GM21526 (cell line): ENCODE measurements at regions not wholly inside any gene's neighbourhood (a gene's known extent, or its start where the extent isn't known, plus 50 kb on each side); places are given as distances from the start of the nearest gene placed in this dataset.
"Not testable (repeated sequence)": the region's sequence is repeated elsewhere in the genome, so short reads cannot be mapped to it uniquely, and the experiment has no call there.

ENCODE experiments used
- ATAC-seq: cut with Tn5 transposase; IDR thresholded peaks from one replicate; pipeline ENCODE4 v1.9.1; 2021; ENCODE audit warnings: moderate library complexity; ENCODE audit not compliant: unreplicated experiment, low FRiP score

DNA sequence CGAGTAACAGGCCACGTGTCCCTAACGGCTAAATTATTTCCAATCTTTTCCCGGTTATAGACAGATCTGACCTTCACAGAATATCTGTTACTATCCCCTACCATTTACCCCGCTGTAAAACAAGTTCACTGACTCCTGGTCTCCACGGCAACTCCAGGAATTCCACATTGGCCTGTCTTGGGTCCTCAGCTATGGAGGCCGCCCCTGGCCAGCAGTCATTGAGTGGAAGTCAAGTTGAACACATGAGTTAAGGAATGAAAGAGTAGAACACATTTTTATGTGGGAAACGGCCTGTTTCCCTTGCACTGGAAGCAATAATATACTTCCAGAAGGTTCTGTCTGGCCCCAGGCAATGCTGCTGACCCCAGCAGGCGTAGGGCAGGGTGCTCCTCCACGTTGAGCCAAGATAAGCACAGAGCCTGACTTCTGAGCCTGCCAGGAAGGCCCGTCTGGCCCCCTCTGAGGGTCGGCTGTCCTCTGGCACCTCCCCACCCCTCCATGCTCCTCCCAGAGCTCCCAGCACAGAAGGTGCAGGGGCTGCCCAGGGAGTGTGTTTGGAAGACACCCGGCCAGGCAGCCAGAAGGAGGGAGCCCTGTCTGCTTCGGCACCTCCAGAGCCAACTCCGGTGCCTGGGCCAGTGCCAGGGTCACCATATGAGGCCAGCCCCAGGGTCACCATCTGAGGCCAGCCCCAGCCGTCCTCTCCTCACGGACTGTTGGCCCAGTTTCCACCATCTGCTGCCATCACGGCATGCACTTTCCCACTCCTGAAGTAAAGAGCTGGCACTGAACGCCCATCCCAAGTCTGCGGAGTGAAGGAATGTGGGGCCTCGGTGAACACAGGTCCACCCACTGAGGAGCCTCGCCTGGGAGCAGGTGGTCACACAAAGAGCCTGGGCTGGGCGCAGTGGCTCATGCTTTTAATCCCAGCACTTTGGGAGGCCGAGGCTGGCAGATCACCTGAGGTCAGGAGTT, 813.2 kb downstream of the BRD1 start:
- ATAC-seq = no peak

DNA sequence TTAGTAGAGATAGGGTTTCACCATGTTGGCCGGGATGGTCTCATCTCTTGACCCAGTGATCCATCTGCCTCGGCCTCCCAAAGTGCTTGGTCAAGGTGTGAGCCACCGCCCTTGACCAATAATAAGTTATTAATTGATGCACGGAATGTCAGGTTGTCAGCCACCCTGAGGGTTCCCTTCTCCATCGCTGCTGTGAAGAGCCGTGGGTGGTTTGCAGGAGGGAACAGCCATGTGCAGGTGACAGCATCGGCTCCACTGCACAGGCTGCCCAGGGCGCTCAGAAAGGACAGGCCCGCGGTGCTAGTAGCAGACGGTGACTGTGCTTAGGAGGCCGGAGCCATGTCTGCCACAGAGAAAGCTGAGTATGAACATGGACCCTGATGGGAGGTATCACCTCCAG, 814.0 kb downstream of the BRD1 start:
- no peak for ATAC-seq

DNA sequence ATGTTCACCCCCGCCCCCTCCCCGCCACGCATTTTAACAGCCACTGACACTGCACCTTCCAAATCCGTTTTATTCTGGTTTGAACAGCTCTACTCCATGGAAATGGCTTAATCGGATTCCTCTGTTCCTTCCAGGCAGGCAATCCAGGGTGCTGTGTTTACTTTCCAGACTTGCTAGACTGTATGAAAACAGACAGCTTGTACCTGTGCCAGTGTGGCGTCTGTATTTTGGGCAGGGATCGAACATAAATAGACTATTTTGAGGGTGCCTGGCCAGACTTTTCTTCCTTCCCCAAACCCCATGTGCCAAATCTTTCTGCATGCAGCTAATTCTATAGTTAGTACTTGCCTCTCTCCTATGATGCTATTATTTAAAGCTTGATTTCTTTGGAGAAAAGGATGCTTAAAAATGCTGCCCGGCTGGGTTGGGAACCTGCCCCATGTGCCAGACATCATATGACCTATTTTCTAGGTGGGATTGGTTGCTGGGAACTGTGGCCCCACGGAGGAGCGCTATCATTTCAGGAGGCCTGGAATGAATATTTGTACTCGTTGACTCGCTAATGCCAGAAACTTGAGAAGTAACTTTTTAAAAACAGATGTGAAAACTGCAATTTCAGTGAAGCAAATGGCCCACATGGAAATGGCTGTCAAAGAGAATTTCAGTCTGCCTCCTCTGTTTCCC, 814.8 kb downstream of the BRD1 start:
- ATAC-seq = no peak

DNA sequence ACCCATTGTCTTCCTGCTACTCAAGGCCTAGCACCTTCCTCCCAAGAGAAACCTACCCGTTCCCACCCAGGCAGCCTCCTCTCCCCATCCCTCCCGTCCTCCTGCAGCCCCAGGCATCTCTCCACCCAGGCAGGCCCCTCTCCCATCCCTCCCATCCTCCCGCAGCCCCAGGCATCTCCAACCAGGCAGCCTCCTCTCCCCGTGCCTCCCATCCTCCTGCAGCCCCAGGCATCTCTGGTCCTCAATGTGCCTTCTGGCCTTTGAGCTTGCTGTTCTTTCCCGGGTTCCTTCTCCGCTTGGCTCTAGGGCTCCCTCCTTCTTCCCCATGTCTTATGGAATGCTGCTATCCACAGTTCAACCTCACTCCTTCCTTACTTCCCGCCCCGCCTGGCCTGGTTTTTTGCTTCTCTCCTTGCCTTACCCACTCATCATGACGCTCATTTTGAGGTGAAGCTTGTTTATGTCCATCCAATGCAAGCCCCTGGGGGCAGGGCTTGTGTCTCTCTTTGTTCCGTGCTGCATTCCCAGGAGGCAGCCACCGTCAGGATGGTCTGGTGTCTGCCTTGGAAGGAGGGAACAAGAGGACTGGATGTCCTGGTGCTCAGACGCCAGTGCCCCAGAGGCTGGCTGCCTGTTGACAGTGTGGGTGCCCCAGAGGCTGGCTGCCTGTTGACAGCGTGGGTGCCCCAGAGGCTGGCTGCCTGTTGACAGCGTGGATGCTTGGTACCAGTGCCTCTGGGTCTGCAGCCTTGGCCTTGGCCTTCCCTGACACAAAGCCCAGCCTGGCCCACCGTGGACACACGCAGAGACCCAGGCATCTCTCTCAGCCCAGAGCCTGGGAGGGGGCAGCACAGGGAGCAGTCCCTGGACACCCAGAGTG, 815.7 kb downstream of the BRD1 start:
- no peak for ATAC-seq

DNA sequence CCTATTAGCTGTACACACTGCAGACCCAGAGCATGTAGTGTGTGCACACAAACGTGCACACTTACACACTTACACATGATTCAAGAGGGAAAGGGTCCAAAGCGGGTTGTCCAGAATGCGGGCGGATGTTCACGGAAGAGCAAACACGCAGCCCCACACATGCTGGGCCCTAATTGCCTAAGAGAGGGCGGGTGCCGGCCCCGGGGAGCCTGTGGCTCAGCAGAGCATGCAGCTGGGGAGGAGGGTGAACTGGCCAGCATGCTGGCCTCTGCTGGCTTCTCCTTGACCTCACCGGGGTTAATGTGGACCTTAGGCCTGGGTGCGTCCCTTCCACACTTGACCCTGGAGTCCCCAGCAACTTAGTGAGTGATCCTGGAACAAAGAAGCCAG, 816.3 kb downstream of the BRD1 start:
- no peak for ATAC-seq

DNA sequence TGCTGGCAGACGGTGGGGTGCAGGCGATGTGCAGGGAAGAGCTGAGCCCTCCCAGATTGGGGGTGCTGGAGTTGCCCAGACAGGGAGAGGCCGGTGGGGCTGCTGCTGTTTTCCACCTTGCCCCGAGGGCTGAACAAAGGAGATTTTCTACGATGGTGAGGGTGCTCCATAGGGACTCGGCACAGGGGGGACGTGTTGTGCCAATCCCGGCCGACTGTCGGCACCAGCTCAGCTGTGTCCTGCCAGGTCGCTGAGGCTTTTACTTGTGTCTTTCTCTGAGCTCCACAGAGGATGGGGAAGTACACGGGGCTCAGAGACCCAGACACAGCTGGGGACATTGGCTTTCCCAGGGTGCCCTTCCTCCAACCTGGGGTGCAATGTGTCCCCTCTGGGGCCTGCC, 816.8 kb downstream of the BRD1 start:
- ATAC-seq = no peak

DNA sequence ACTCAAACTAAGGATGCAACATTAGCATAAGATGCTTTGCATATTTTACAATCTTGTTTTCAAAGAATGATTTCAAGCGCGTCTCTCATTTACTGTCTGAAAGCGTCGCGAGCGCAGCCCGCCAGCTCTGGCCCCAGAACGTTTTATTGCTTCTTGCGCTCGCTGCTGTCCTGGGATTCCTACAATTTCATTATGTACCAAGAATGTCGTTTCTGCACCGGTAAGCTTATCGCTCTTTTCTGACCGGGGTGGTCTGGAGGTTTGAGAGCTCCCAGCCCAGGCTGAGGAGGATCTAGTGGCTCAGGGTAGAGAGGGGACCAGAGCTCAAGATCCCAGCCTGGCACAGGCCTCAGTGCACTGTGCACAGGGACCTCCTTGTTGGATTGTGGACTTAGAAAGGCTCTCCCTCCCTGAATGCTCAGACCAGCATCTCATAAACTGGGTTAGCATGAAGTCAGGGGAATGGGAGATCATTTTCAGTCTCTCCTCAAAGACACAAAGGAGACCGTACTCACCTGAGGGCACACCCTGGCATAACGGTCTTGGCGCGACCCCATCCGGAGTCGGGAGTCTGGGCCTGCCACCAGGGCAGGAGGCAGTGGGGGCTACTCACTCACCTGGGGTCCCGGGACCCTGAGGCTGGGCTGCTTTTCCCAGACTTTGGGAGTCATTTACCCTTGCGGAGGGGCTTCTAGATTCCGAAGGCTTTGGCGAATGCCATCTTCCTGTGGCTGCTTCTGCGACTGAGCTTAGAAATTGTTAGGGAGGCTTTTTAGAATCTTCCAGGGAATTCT, 817.4 kb downstream of the BRD1 start:
- ATAC-seq = no peak

DNA sequence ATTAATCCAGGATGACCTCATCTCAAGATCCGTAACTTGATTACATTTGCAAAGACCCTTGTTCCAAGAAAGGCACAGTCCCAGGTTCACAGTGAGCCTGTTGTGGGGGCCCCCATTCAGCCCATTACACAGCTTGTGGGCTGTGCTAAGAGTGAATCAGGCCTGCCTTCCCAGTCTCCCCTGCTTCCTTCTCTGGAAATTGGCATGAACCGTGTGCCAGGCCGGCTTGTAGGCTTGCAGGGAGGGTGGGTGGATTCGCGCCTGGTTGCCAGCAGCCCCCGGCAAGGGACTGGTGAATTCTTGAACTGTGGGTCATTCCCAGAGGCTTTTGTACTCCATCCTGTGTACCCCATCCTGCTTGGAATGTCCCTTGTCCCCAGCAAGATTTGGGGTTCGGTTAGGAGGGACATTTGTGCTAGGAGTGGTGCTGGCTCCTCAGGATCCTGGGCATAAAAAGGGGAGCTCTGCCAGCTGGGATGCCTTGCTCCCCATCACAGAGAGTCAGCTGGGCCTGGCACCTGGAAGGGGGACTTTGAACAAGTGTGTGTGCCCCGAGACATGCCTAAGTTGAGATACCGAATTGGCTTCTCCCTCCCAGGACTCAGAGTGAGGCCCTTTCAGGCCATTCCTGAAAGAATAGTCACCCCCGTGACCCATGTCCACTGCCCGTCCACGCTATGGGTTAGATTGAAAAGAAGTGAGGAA, 818.2 kb downstream of the BRD1 start:
- ATAC-seq = no peak

DNA sequence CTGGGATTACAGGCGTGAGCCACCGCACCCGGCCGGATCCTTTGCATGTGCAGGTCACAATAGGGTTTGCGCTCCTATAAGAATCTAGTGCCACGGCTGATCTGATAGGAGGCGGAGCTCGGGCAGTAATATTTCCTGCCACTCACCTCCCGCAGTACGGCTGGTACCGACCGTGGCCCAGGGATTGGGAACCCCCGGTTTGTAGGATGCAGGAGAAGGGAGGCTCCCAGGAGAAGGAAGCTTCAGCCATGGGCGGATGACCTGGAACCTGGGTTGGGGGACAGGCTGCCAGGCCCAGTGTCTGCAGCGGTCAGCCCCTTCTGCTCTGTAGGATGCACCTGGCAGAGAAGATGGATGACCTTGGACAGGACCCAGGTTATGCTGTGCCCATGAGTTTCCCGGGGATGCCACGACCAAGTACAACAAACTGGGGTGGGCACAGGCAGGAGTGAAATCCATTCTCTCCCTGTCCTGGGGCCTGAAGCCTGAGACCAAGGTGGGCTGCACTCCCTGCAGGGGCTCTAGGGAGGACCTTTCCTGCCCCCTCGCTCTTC, 818.9 kb downstream of the BRD1 start:
- no peak for ATAC-seq

DNA sequence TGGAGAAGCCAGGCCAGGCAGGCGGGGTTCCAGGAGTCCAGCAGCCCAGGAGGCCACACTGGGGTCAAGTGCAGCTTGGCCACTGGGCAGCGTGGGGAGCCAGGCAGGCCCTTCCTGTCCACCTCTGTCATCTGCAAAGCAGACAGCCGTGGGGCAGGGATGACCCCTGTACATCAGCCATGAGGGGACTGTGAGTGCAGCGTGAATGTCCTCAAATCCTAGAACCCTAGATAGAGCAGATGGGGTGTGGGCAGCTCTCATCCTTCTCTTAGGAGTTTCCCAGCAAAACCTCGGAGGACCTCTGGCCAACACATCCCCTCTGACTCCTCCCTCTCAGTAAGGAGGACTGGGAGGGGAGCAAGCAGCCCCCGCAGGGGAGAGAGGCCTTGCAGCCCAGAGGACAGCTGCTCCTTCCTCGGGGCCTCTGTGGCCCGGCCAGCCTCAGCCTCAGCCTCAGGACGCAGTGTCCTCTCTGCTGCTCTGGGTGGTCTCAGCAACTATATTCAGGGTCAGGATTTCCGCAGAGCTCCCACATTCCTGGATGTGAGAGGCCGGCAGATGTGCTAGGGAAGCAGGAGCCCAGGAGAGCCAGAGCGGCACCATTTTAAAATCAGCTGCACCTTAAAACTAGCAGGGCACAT, 820.5 kb downstream of the BRD1 start:
- no peak for ATAC-seq

DNA sequence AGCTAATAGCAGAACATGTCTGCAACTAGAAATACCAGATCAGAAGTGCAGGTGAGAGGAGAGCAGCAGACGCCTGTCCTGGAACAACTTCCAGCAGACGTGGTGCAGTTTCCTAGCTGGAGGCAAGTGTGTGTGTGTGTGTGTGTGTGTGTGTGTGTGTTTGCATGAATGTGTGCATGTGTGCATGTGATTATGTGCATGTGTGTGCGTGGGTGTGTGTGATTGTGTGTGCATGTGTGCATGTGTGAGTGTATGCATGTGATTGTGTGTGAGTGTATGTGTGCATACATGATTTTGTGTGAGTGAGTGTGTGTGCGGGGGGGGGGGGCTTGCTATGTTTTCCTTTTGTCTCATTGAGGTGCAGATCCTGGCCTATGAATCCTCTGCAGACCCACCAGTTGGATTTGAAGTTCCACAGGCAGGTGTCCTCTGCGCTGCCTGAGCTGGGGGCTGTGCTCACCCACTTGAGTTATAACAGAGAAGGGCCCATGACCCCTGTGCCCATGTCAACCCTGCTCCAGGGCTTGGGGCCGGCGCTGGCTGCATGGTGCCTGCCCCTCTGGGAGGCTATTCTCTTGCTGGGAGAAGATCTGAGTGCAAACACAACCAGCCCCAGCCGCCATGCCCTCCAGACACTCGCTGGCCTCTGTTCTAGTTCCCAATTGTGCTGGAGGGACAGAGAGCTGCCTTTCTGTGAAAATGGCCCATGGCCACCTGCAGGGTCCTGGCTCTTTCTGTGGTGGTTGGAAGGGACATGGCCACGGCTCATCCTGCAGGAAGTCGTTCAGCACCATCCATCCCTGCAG, 821.3 kb downstream of the BRD1 start:
- no peak for ATAC-seq

DNA sequence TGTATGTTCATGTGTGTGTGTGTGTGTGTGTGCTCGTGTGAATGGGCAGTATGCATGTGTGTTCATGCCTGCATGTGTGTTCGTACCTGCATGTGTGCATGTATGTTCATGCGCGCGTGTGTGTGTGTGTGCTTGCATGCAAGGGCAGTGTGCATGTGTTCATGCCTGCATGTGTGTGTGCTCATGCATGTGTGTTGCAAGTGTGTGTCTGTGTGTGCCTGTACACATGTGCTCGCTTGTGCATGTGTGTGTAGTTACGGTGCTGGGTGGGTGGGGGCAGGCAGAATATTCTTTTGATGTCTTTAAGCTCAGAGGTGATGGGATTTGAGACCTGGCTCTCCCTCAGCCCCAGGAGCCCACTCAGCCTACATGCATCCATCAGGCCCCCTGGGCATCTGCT, 822.1 kb downstream of the BRD1 start:
- no peak for ATAC-seq

DNA sequence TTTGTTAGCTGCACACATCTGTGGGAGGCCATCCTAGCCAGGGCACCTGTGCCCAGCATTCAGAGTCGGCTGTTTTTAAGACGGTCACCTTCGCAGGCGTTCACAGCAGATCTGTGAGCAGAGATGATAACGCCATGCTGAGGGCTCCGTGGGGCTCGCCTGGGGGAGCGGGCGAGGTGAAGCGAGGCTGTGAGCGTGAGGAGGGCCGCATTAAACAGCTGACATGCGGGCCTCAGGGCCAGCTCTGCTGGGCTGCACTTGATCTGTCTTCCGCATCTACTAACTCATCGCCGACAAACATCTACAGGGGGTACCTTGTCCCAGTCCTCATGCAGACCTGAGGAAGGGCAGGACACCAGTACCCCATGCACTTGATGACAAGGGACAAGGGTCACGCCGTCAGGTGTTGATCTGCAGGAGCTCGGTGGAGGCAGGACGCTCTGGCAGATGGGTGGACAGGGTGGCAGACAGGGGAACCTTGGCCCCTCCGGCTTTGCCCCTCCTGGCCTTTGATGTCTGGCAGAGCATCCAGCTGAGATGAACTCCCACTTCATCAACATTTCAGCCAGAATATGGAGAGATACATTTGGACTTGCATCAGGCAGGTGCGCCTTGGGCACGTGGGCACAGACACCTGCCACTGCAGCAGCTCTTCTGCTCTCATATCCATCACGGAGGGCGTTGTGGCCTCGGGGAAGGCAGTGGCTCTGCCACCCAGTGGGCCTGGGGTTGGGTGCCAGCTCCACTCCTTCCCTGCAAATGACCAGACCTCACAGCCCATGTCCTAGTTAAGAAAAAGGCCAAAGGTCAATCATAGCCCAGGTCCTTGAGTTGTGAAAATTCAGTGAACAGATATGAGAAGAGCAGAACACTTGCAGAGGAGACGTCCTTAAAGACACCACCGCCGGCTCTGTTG, 822.9 kb downstream of the BRD1 start:
- no peak for ATAC-seq

DNA sequence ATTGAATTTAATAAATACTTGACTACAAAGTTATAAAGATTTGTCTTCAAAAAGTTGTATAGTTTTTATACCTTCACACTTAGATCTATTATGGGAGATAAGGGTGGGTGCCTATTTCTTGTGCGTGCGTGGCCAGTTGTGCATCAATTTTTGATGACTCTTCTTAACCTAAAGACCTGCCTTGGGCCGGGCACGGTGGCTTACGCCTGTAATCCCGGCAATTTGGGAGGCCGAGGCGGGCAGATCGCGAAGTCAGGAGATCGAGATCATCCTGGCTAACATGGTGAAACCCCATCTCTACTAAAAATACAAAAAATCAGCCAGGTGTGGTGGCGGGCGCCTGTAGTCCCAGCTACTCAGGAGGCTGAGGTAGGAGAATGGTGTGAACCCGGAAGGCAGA, 830.1 kb downstream of the BRD1 start:
- ATAC-seq = not testable (repeated sequence)

DNA sequence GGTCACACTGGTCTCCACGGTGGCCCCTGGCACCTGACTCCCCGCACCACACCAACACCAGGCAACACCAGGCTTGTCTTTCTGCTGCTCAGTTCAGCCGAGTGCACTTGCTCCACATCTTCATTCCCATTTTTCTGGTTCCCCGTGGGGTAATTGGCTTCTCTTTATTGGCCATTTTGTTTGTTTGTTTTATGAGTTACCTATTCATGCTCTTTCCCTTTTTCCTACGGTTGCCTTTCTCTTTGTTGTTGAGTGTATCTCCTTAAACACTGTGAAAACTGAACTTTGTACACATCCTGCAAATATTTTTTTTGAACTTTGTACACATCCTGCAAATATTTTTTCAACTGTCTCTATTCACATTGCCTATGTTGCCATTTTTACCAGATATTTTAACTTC, 834.0 kb downstream of the BRD1 start:
- no peak for ATAC-seq

DNA sequence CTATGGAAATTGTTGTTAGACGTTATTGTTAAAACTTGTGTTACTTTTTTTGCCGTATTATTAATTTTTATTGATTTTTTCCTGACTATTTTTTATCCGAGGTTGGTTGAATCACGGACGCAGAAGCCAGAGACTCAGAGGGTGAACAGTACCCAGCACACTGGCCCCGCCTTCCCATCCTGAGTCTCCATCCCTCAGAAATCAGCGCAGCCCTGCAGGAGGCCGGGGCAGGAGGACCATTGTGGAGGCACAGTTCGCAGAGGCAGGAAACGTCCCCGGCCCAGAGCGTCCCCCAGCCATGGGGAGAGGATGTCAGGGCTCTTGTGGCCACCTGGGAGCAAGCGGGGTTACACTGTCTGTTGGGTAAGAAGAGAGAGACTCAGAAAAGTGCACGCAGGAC, 843.0 kb downstream of the BRD1 start:
- no peak for ATAC-seq

DNA sequence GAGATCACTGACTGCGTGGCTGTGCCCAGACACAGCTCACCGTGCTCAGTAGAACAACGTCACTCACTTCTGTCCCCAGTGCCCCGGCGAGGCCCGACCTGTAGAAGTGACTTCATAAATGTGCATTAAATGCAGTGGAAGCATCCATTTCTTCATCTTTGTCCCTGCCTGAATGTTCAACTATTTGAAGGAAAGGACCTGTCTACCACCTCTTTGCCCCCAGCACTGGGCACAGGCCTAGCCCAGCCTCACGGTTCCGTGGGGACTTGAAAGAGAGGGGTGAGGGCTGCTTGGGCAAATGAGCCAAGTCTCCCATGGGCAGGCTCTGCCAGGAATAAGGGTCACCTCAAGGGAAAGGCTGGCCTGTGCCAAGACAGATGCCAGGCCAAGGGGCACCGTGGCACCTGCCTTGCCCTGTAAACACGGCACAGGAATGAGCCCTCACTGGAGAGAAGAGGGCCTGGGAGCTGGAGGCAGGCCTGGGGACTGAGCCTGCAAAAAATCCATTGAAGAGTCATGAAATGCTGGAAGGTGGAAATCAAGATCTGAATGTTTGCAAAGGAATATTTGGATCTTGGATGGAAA, 845.3 kb downstream of the BRD1 start:
- no peak for ATAC-seq
